GM19463 (cell line): ENCODE measurements at regions not wholly inside any gene's neighbourhood (a gene's known extent, or its start where the extent isn't known, plus 50 kb on each side); places are given as distances from the start of the nearest gene placed in this dataset.
A peak's percentile ranks its signal among the peaks of the same experiment; 100 is the strongest.
"Not testable (repeated sequence)": the region's sequence is repeated elsewhere in the genome, so short reads cannot be mapped to it uniquely, and the experiment has no call there.

Source experiments
- ATAC-seq: cut with Tn5 transposase; IDR thresholded peaks from one replicate; pipeline ENCODE4 v1.9.1; 2021; ENCODE audit warnings: mild to moderate bottlenecking, moderate library complexity; ENCODE audit not compliant: unreplicated experiment

DNA sequence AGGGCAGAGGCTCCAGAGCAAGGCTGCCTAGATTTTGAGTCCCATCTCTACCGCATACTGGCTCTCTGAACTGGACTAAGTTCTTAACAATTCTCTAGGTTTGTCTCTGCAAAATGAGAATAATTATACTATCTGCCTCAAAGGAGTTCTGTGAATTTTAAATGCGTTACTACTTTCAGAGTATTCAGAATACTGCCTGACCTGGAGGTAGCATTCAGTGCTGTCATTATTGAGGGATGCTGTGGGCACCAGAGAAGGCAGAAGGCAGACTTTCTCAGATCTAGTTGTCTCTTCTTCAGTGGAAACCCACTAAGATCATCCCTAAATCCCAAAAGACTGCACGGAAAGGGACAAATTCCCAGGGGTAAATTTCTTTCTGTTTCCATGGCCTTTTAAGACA lies 147.4 kb upstream of the RORA start:
- ATAC-seq = no peak

DNA sequence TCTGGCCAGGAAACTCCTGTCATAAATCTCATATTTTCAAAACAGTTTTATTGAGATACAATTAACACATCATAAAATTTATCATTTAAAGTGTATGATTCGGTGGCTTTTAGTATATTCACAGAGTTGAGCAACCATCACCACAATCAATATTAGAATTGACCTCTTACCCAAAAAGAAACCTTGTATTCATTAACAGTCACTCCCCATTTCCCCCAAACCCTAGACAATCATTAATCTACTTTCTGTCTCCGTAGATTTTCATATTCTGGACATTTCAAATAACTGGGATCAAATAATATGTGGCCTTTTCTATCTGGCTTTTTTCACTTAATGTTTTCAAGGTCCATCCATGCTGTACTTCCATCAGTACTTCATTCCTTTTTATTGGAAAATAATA lies 145.7 kb upstream of the RORA start:
- ATAC-seq = no peak

DNA sequence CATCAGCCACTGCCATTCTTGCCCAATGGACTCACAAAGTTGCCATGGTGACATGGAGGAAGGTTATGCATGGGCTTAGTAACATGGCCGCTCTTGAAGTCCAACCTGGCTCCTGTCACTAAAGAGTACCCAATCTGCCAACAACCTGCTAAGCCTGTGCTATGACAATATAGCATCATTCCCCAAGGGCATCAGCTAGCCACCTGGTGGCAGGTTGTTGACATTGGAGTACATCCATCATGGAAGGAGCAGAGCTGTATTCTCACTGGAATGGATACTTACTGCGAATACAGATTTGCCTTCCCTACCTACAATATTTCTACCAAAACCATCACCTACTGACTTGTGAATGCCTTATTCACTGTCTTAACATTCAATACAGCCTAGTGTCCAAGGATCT lies 138.9 kb upstream of the RORA start:
- ATAC-seq = no peak

DNA sequence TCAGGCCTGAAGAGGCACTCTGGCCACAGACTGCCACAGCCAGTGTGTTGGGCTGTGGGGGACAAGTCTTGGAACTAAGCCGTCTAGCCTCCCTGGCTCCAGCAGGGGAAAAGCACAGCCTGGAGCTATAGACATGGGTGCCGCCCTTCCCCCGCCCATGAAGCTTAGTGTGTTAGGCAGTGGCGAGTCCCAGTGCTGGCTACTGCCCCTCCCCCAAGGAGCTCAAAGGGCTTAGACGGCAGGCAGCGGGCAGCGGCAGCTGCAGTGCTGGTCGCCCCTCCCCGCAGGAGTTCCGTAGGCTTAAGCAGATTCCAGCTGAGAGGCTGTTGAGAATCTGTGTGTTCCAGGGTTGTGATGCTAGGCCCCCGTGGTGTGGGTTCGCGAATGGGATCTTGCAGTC lies 135.8 kb upstream of the RORA start:
- no peak for ATAC-seq

DNA sequence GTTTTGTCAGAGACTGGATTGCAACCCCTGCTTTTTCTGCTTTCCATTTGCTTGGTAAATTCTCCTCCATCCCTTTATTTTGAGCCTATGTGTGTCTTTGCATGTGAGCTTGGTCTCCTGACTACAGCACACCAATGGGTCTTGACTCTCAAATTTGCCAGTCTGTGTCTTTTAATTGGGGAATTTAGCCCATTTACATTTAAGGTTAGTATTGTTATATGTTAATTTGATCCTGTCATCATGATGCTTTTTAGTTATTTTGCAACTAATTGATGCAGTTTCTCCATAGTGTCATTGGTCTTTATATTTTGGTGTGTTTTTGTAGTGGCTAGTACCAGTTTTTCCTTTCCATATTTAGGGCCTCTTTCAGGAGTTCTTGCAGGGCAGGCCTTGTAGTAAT lies 133.8 kb upstream of the RORA start:
- not testable (repeated sequence) for ATAC-seq

DNA sequence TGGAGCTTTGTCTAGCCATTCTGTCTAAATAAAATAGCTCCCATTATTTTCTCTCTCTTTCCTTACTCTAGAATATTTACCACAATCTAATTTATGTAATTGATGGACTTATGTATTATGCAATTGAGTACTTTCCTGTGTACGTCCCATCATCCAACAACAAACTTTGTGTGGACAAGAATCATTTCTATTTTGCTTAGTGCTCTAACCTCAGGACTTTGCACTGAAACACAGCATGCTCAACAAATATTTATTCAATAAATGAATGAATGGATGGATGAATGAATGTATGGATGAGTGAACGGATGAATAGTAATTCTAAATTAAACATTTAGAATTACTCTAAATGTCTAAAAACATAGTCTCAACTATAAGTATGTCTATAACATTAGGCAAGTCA lies 115.2 kb upstream of the RORA start:
- no peak for ATAC-seq

DNA sequence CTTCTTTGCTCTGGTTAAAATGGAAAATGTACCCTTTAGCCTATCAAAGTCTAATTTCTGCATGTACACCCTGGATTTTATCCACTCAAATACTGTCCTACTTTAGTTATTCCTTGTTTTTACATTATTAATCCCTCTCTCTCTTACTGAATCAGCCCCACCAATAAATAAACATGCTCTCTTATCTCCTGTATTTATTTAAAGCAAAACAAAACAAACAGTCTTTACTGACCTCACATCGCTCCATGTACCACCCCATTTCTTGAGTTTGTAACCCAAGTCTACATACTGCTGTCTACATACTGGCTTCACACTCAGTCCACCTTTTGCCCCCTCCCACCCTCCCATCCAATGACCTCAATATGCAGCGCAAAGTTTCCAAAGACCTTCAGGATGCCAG lies 113.3 kb upstream of the RORA start:
- no peak for ATAC-seq

DNA sequence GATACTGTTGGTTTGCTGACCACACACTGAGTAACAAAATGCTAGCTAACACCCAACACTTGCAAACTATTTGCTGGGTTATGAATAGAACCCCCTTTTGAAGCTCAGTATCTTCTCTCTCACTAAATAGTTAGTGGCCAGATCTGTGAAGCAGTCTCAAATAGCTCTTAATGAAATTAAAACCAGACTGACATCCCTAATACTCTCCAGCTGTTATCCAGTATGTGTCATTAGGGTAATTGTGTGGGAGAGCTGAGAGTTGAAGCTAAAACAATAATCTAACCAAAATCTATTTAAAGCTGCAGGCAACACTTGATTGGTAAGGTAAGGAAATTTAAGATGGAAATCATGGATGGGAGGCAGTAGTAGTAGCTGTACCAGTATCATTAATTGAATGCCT lies 110.4 kb upstream of the RORA start:
- no peak for ATAC-seq

DNA sequence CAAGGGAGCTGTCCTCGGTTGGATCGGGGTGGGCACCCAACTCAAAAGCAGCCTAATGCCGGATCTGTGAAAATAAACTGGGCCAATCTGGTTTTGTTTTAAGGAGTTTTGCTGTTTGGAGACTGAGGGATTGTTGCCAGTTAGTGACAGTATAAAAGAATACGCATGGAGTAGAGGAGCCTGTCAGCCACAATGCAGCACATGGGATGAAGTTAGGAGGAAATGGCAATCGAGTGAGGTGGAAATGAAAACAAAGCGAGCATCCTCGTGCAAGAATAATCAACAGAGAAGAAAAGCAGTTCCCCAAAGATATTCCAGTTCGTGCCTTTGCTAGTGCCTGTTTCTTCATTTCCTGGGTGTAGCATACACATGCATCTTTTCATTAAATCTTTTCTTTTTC lies 108.4 kb upstream of the RORA start:
- ATAC-seq = no peak

DNA sequence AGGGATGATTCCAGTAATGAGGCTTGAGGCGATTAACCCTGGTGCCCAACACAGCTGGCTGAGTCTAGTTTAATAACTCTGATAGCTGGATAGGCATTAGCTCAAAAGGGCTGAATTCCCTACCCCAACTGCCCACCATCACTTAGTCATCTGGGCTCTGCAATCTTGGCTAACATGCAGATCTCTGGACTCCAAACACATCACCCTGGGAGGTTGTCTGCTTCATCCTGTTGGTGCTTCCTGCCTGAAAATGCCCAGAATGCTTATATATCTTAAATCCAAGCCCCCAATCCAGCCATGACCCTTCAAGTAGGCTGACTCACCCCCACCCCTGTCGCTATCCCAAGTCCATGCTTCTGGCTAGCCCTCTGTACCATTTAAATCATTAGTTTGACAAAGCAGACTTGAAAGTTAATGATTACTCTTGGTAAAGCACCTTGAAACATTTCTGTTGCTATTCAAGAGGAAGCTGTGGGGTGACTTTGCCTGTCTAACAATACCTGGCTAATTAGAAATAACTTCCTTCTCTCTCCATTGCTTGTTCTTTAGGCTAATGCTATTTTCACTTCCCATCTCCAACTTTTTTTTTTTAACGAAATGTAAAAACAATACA lies 107.0 kb upstream of the RORA start:
- peak; percentile 79 for ATAC-seq

DNA sequence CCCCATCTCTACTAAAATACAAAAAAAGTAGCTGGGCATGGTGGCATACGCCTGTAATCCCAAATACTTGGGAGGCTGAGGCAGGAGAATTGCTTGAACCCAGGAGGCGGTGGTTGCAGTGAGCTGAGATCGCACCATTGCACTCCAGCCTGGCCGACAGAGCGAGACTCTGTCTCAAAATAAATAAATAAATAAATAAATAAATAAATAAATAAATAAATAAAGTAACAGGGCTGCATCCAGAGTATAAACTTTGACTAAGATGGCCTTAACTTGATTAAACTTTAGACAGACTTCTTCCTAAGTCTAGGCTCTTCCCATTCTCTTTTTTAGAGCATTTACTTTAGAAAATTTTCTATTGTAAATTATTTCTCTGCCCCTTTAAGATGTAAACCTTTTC lies 105.6 kb upstream of the RORA start:
- ATAC-seq = not testable (repeated sequence)

DNA sequence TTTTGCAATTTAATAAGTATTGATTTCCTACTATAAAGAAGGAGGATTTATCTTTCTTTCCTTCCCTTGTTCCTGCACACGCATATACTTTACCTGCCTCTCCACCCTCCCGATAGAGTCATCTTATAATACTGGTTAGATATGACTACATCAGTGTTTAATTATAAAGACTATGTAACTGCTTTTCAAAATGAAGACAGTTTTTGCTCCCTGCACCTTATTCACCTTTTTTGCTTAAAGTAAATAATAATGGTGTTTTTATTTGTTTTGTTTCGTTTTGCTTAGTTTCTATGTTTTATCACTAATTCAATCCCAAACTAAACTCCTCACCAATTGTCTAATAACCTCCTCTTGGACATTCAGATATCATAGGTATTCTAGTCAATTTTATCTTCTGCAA lies 101.9 kb upstream of the RORA start:
- no peak for ATAC-seq

DNA sequence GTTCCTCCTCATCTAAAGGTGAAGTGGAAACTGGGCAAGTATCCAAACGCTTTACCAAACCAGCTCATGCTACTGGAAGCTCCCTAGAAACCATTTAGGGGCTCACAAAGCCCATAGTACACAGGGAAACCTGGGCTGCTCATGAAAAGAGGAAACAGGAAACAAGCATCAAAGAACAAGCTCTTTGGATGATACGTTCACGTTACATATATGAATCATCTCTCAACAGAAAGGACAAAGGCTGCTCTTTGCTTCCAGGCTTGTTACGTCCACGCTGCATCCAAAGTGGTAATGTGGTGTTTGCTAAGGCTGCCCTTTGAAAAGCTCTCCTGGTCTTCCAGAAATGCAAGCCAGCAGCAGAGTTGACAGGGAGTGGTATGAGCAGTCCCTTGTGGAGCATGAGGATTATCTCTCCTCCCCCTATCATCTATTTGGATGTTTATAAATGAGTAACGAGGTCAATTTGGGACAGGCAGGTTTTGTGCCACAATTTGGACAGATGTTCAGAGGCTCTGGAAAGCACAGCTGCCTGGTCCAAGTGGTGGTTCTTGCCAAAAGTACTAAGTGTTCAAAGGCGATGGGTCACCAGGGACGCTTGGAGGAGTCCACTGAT lies 98.0 kb upstream of the RORA start:
- peak; percentile 85 for ATAC-seq

DNA sequence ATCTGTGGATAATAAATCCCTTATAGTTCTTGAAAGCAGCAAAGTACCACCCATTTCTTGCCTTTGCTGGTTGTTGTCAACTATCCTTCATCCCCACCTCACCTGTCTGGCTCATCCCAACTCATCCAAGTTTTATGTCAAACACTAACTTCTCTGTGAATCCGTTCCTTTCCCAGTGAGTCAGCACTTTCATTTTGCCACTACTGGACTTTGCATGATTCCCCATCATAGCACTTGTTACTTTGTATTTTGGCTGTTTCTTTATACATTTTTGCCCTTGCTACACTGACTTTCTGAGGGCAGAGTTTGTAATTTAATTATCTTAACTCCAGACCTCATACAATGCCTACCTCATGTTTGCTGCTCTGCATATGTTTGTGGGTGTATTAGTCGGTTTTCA lies 90.8 kb upstream of the RORA start:
- ATAC-seq = no peak

DNA sequence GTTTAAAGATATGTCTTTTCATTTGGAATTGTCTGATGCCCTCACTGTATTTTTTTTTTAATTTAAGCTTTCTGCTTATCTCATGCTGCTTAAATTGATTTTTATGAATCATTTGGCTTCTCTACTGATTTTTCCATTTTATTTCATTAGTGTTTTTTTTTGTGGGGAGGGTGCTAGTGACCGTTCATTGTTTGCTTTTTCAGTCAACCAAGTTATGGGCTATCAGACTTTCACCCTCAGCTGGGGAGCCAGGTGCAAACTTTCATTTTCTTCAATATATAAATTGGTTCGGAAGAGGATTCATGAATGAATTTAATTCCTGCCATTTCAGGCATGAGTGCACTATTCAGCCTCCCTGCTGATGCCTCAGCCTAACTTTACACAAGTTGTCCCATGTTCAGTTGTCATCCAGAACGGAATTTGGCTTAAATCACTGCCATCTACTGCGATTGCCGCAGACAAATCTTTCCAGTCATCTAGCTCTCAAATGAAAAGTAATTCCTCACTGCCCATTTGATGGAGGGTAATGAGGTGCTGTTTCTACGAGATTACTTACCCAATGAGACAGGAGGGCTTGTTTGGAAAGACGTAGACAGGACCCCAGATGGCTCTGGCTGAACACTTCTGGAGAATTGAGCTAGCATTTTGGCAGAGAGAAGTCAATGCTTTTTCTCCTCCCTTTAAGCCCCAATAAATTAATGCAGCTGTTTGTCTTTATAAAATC lies 89.9 kb upstream of the RORA start:
- no peak for ATAC-seq

DNA sequence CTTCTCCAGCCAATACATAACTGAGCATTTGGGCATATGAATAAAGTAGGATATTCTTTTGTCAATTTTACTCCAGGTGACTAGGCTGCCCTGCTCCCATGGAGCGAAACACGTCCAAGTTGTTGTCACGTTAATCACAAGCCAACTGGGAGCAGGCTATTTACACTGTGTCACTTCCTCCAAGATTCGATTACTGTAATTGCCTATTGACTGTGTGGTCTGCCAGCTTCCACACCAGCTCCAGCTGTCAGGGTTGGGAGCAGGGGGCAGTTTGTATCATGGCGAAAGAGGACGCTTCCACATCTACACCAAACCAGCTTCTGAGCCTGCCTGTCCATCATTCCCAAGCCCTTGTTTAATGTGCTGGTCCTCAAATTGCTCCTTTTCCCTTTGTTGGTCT lies 89.2 kb upstream of the RORA start:
- ATAC-seq = no peak

DNA sequence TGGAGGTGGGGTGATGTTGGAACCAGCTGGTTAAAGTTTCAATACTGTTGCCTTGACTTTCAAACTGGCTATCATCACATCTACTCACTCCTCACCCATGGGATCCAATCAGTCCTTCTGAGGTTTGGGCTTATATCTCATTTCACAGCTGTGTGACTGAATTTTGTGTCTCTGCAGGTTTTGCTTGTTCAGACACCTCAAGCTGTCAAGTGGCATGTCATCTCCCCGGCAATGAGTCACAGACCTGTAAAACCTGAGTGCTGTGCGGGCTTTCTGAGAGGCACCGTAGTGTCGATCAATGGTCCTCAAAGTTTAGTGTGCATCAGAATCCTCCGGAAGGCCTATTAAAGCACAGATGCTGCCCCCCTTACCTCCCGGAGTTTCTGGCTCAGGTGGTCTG lies 86.4 kb upstream of the RORA start:
- ATAC-seq = no peak

DNA sequence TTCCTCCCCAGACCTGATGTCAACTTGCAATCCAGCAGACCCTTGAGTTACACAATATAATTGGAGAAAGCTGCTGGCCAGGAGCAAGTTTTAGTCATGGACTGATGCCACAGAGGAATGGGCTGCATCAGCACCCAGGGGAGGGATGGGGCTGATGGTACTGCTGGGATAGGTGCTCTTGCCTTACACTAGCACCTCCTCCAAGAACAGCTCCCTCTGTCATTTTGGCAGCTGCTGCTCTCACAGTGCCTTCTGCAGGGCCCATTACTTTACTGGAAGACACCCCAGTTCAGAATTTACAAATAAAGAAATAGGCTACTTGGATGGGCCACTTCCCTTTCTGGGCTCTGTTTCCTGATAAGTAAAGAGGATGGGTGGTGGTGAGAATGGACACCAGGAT lies 85.3 kb upstream of the RORA start:
- ATAC-seq = no peak

DNA sequence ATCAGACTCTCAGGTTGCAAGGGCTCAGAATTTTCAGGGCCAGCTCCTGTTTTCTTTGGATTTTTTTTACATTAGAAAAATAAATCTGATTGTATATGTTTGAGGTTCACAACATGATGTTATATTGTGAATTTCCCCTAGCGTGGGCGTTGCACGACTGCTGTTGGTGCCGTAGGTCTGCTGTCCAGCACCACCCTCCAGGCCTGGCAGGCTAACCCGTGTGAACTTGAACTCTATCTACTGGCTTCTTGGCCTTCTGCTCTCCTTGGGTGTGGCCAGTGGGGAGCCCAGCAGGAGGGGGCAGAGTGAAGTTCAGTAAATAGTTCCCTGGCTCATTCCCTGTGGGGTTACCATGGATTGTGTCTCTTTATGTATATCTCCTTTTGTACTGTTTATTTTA lies 80.5 kb upstream of the RORA start:
- no peak for ATAC-seq

DNA sequence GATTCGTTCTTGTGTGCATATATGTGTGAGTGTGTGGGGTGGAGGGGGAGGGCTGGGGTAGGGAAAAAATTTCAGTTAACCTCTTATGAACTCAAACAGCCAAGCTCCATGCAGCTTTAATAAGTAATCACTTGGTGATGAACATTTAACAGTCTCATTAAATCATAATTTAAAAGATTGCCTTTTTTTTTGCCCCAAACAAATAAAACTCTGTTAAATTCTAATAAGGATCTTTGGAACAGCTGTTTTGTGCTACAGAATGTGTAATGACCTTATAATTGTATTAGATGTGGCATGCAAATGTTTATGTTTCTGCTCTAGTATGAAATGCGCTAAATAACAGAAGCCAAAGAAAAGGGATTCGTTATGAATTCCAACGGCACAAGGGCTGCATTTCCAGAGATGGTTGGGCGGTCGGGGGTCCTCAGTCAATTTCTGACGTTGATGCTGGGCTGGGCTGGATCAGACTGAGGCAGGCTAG lies 80.0 kb upstream of the RORA start:
- no peak for ATAC-seq

DNA sequence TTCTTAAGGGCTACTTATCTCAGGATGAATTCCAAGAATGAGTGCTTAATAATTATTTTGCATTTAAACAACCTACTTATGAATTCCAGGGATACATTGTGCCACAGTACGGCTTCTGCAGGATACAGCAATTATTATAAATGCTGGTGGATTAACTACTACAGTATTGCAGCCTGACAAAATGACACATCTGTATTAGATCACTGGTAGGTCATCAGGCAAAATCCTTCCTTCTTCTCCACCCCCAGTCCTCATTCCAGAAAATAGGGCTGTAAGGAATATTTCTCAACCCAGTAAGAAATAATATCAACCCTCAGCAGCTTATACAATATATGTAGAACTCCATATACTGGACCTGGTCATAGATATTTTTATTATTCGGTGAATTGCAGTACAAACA lies 79.3 kb upstream of the RORA start:
- no peak for ATAC-seq

DNA sequence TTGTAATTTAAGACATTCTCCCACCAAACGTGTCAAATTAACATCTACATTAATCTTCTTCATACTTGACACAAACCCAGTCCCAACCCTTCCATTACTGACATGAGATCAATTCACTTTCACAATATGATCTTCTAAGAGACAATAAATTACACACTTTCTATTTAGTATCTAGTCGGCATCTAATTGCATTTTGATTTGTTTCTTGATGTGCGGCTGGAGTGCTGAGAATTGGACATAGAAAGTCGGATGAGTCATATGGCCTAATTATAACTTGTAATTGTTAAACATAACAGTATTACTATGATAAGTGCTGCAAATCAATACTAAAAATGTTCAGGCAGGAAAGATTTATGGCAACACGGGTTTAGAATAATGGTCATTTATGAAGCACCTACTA lies 78.4 kb upstream of the RORA start:
- ATAC-seq = no peak
